Suppressor macrophage treated with lipopolysaccharide for 1 hour (primary cell): ENCODE measurements at regions not wholly inside any gene's neighbourhood (a gene's known extent, or its start where the extent isn't known, plus 50 kb on each side); places are given as distances from the start of the nearest gene placed in this dataset.
"Not testable (repeated sequence)": the region's sequence is repeated elsewhere in the genome, so short reads cannot be mapped to it uniquely, and the experiment has no call there.

ENCODE experiments used
- DNase-seq, 3 donors: peaks; one replicate each; pipeline ENCODE4 v3.0.0-alpha.2; 2020 to 2022

DNA sequence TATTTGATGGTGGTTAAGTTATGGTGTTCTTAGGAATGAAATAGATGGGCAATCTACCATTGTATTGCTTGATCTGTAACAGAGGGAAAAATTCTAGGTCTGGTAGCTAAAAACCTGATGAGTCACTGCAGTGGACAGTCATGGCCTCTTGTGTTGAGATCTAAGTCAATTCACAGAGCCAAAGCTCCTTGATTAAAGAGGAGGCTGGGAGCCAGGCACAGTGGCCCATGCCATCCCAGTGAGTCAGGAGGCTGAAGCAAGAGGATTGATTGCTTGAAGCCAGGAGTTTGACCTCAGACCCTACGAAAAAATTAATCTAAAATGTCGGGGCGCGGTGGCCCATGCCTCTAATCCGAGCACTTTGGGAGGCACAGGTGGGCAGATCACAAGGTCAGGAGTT is 67.1 kb upstream of the KPNA3 start:
- DNase-seq: no peak

GRCh38 chr13:49858178-49858856 is 65.8 kb upstream of the KPNA3 start:
- no peak for DNase-seq

DNA sequence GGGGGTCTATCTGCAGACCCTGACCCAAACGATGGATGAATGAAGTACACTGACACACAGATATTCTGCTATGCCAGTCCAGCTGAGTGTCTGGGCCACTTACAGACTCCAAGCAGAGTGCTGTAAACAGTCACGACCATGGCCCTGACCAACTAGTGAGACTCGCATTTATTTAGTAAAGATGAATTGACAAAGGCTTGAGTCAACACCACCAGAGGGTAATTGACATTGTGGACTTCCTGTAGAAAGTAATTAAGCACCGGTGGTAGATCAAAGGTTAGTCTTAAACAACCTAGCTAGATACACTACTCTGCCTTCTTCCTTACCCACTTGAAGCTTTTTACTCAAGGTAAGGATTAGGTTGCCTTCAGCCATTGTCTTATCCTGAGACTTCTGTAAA is 63.4 kb upstream of the KPNA3 start:
- no peak for DNase-seq

- DNase-seq: no peak
Observed at GRCh38 chr13:49853535-49853934, 61.1 kb upstream of the KPNA3 start.

DNA sequence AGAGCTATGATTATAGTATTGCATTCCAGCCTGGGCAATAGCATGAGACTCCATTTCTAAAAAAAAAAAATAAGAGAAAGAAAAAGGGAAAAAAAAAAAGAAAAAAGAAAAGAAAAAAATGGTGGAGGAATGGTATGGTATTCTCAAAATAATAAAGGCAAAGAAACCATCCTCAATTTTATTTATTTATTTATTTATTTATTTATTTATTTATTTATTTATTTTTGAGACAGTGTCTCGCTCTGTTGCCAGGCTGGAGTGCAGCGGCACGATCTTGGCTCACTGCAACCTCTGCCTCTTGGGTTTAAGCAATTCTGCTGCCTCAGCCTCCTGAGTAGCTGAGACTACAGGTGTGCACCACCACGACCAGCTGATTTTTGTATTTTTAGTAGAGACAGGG is 60.0 kb upstream of the KPNA3 start:
- not testable (repeated sequence) for DNase-seq

DNA sequence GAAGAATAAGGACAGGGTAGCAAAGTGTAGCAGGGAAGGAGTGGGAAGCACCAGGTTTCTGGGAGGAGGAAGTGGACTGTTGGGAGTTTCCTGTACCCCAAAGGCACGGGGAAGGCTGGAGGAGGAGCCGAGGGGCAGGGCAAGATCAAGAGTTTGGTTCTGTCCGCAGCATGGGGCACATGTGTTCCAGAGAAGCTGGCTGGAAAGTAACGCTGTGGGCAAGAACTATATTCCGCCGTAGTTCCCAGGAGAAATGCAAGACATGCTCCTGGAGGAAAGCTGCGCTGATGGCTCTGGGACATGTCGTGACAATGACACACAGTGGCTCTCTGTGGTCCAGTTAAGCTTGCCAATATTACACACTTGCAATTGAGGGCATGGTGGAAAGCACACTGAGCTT is 51.7 kb upstream of the KPNA3 start:
- peak in 2 of 3 donors; percentile 14 to 15 for DNase-seq
